Lung (tissue), 11 donors: ENCODE measurements at regions not wholly inside any gene's neighbourhood (a gene's known extent, or its start where the extent isn't known, plus 50 kb on each side); places are given as distances from the start of the nearest gene placed in this dataset.

ENCODE experiments used
- ATAC-seq: fragments of 200-7000 bp; cut with Tn5 transposase; one replicate; pipeline ENCODE4 v1.9.1; 2020; ENCODE audit warnings: moderate number of reproducible peaks; ENCODE audit not compliant: insufficient read depth, low FRiP score
- DNase-seq, 3 donors: peaks; one replicate each; pipeline ENCODE4 v3.0.0-alpha.2; 2013 to 2017
- H3K27ac ChIP-seq, 2 donors: one replicate each; pipeline ENCODE4 v1.5.1; 2013; ENCODE audit warnings: mild to moderate bottlenecking in 2 of 2, moderate library complexity in 2 of 2, control low read depth in 1 of 2, inconsistent platforms in 1 of 2, low read depth in 1 of 2, low read length in 1 of 2
- H3K27me3 ChIP-seq, 3 donors: one replicate each; pipeline ENCODE4 v1.5.1; 2013; ENCODE audit warnings: low read length in 2 of 3; ENCODE audit not compliant: control insufficient read depth in 3 of 3, insufficient read depth in 3 of 3
- H3K36me3 ChIP-seq, 4 donors: one replicate each; pipeline ENCODE4 v1.5.1; 2013; ENCODE audit warnings: low read length in 4 of 4, mild to moderate bottlenecking in 1 of 4, moderate library complexity in 1 of 4; ENCODE audit not compliant: control insufficient read depth in 4 of 4, insufficient read depth in 4 of 4
- H3K4me1 ChIP-seq, 5 donors: one replicate each; pipeline ENCODE4 v1.5.1; 2013; ENCODE audit warnings: low read length in 5 of 5, mild to moderate bottlenecking in 2 of 5, moderate library complexity in 1 of 5; ENCODE audit not compliant: control insufficient read depth in 5 of 5, insufficient read depth in 5 of 5
- H3K4me3 ChIP-seq: one replicate; pipeline ENCODE4 v1.5.1; 2013; ENCODE audit warnings: mild to moderate bottlenecking, control low read depth, moderate library complexity
- H3K9ac ChIP-seq, 2 donors: one replicate each; pipeline ENCODE4 v1.5.1; 2013; ENCODE audit warnings: low read length in 2 of 2, control low read depth in 1 of 2; ENCODE audit not compliant: insufficient read depth in 1 of 2
- H3K9me3 ChIP-seq, 4 donors: one replicate each; pipeline ENCODE4 v1.5.1; 2013; ENCODE audit warnings: low read length in 3 of 4, mild to moderate bottlenecking in 1 of 4, moderate library complexity in 1 of 4; ENCODE audit not compliant: control insufficient read depth in 4 of 4, insufficient read depth in 3 of 4
- CTCF ChIP-seq: IDR thresholded peaks from 2 replicates; pipeline ENCODE4 v1.5.1; 2012; ENCODE audit warnings: mild to moderate bottlenecking; ENCODE audit errors: control extremely low read depth, extremely low read depth
- WGBS, 2 donors: extraction: QIAGEN DNeasy Blood & Tissue Kit; methylation state at CpG; one replicate each; pipeline ENCODE4 v1.1.7; 2013; 5-methylcytosine and 5-hydroxymethylcytosine counted together
- donor health status: control.
- donor health status: control.
- donor health status: Bipolar disorder and iron deficiency.
- donor health status: healthy.
- donor health status: DM: yes; HTN: yes; CAD: no.

- Histone ChIP-seq H3K27ac (no peak overlapping the region), H3K27me3 (no peaks in the 10 kb centered on the region), H3K36me3 (no peaks in the 10 kb centered on the region), H3K4me1 (no peaks in the 10 kb centered on the region), H3K9me3 (no peaks in the 10 kb centered on the region), H3K4me3 (no peak overlapping the region), H3K9ac (no peak overlapping the region)
- ATAC-seq = no peak
- peak in 1 of 3 donors; percentile 4 for DNase-seq
- TF ChIP-seq CTCF = no peak
- 21 to 36% methylated on average over 3 of the region's 3 CpGs for WGBS, 2 donors
Observed at GRCh38 chr4:161314371-161314770, 849.4 kb downstream of the FSTL5 start.

GRCh38 chr4:161303551-161303950 lies 860.2 kb downstream of the FSTL5 start:
- 62 to 87% methylated on average over 2 of the region's 2 CpGs for WGBS, 2 donors
- no peak overlapping the region for H3K27ac ChIP-seq
- H3K36me3 ChIP-seq = no peaks in the 10 kb centered on the region
- ATAC-seq (no peak), DNase-seq (no peak)
- H3K4me1 ChIP-seq = no peaks in the 10 kb centered on the region
- H3K9ac ChIP-seq = no peak overlapping the region
- H3K9me3 ChIP-seq = peaks cover 0 to 8% (median 0%) of the 10 kb centered on the region in 4 donors
- H3K4me3 ChIP-seq = no peak overlapping the region
- H3K27me3 ChIP-seq = no peaks in the 10 kb centered on the region
- TF ChIP-seq CTCF = no peak

- no peak for ATAC-seq
- Histone ChIP-seq H3K9ac (no peak overlapping the region), H3K9me3 (peaks cover 0 to 7% (median 4%) of the 10 kb centered on the region in 4 donors), H3K27me3 (no peaks in the 10 kb centered on the region), H3K4me1 (no peaks in the 10 kb centered on the region), H3K27ac (no peak overlapping the region), H3K4me3 (no peak overlapping the region), H3K36me3 (no peaks in the 10 kb centered on the region)
- DNase-seq = no peak
- no peak for TF ChIP-seq CTCF
- WGBS, 2 donors = 51 to 92% methylated on average over 5 of the region's 5 CpGs
Observed at GRCh38 chr4:161291222-161291621, 872.6 kb downstream of the FSTL5 start.

GRCh38 chr4:161287678-161288352 lies 876.0 kb downstream of the FSTL5 start:
- DNase-seq = no peak
- no peak for TF ChIP-seq CTCF
- no peaks in the 10 kb centered on the region for H3K4me1 ChIP-seq
- no peaks in the 10 kb centered on the region for H3K27me3 ChIP-seq
- H3K9ac ChIP-seq = no peak overlapping the region
- ATAC-seq = no peak
- WGBS, 2 donors = 78 to 96% methylated on average over 6 of the region's 6 CpGs
- no peaks in the 10 kb centered on the region for H3K36me3 ChIP-seq
- no peak overlapping the region for H3K27ac ChIP-seq
- H3K9me3 ChIP-seq = peaks cover 0 to 7% (median 4%) of the 10 kb centered on the region in 4 donors
- H3K4me3 ChIP-seq = no peak overlapping the region
